HS-5 (cell line): ENCODE measurements at regions not wholly inside any gene's neighbourhood (a gene's known extent, or its start where the extent isn't known, plus 50 kb on each side); places are given as distances from the start of the nearest gene placed in this dataset.

ENCODE experiments used
- DNase-seq: peaks from one replicate; pipeline ENCODE4 v3.0.0-alpha.2; 2012; ENCODE audit warnings: low read depth

DNA sequence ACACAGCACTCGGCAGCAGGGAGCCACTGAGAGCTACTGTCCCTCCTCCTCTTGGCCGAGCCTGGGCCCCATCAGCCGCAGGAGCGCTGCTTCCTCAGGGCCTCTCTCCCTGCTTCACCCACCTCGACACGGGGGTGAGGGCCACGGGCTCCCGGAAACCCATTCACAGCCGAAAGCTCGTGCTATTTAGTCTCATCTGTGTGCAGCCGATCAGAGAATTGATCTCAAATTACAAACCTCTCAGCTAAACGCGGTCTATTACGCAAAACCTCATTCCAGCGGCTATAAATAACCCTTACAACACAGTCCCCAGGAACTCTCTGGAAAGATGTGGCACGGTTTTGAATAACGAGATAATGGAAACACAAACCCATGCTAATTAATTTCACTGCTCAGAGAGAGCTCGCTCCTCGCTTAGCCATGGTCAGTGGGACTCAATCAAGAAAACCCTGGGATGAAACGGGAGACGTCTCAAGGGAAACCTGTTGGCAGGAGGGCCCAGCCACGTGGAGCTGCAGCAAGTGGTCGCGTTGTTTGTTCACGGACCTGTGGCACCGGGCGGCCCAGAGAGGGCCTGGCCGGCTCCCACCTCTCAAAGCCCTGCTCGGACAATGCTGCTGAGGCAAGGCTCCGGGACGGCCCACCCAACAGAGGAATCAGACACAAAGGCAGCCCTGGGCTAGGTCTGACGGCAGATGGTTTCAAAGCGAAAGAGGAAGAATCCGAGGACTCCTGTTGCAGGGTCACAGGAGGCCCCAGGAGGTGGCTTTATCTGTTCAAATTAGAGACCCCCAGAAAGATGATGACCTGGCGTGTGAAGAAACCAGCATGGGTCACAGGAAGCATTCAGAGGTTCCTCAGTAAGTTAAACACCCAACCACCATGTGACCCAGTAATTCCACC, 210.5 kb downstream of the CTTN start:
- DNase-seq = no peak

DNA sequence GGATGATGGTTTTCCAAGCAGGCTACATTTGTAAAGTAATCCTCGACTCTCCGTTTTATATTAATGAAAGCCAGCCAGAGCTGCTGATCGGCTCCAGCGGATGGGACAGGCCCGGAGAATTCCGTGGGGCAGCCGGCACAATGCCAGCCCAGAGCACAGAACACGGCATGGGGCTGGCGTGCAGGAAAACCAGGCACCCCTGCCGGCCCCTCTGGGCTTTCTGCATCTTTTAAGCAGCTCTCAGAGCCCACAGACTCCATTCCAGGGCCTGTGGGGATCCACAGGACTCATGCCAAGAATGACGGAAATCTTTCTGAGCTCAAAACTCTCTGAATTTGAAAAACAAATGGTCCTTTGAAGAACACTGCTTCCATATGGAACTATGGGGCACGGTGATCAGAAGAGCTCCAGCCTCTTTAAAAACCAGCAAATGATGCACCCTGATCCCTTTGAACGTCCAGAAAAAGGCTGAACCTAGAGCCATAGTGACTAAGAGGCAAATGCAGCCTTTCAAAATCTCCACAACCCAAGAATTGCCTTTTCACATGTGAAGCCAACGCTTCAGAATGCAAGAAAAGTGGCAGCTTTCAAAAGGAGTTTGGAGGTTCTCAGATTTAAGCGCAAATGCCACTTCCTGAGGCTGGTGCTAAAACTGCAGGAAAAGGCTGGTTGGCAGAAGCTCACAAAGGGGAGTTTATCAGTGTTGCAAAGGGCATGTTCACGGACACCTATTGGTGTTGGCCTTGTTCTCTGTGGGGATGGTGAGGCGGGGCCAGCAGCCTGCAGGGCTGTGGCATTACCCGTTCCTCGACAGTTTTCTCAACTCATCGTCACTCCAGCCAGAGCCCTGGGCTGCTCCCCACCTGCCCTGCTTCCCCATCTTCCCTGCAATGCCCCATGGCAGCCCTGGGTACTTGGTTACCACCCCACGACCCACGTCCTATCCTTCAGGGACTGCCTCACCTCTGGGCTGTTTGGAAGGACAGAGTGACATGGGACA, 212.5 kb downstream of the CTTN start:
- DNase-seq = no peak

DNA sequence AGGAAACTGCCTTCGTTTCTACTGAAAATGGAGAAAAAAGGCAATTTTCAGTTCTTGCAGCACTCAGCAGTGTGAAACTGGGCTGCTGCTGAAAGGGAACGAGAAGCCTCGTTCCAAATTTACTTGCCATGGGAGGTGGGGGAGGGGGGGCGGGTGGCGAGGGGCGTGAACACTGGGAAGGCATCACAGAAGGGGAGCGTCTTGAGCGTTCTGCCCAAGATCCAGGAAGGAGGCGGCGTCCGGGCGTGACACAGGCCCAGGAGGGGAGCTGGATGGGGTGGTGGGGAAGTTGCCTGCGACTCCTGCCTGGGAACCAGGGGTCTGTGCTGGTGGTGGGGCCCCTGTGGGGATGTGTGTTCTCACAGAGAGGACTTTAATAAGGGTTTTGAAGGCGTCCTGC, 213.5 kb downstream of the CTTN start:
- DNase-seq = no peak

DNA sequence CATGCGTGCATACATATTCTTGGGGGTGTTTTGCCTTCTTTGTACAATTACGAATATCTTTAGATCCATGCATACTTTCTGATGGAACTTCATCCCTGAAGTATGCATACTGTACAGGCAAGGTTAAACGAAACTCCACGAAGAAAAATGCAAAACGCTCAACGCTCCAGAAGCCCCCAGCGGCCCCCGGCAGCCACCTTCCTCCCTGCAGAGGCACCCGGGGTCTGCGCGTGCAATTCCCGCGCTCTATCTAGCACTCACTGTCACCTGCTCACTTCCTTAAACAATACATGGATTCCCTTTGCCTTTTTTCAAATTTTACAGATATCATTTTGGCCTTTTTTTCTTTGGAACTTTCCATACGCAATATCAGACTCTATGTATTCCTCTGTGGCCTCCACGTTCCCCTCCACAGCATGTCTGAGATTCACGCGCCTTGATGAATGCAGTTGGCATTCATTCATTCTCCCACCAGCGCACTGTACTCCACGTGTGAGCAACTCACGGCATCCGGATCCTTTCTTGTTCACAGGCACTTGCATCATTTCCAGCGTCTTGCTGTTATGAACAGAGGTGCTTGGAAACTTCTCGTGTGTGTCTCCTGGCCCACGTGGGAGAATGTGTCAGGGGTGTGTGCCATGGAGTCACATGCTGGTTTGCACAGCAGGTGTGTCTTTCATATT, 214.3 kb downstream of the CTTN start:
- no peak for DNase-seq

DNA sequence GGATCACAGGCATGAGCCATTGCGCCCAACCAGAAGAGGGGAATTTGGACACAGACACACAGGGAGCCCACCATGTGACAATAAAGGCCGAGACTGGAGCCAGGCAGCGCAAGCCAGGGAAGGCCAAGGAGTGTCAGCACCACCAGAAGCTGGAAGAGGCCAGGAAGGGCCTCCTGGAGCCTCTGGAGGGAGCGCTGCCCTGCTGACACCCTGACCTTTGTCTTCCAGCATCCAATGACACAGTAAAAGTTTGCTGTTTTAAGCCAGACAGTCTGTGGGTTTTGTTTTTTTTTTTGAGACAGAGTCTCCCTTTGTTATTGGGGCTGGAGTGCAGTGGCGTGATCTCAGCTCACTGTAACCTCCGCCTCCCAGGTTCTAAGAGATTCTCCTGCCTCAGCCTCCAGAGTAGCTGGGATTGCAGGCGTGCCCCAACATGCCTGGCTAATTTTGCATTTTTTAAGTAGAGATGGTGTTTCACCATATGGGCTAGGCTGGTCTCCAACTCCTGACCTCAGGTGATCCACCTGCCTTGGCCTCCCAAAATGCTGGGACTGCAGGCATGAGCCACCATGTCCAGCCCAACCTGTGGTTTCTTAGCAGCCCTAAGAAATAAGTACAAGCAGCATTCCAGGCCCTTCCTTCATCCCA, 215.8 kb downstream of the CTTN start:
- DNase-seq = no peak

DNA sequence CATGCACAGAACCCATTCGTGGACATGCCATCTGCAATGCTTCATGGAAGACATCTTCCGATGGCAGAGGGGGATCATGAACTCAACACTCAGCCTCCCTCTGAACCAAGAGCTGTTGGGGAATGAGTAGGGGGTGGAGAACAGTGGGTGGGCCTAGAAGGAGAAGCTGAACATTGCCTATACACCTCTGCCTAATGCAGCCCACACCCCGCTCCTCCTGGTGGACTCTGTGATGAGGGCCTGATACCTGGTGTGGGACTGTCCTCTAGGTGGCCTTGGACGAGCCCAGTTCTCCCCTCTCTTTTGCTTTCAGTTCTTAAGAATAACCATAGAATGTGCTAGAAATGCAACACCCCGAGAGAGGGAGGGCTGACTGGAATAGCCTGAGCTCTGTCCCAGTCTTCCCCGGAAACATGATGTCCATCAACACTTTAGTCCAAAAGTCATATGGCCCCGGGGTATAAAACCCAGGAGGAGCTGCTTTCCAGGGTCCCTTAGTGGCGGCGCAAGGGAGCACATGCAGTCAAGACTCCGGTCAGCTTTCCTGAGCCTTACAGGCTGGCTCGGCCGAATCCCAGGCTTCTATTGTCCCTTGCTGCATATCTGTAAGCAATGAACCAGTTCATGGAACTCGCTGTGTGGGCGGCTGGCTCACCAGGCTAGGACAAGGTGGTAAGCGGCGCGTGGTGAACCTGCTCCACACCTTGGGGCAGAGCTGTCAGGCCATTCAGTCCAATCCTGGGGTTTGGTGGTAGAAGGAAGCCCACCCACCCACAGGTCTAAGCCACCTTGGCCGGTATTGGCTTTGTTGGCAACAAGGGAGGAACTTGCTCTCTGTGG, 216.9 kb downstream of the CTTN start:
- no peak for DNase-seq

DNA sequence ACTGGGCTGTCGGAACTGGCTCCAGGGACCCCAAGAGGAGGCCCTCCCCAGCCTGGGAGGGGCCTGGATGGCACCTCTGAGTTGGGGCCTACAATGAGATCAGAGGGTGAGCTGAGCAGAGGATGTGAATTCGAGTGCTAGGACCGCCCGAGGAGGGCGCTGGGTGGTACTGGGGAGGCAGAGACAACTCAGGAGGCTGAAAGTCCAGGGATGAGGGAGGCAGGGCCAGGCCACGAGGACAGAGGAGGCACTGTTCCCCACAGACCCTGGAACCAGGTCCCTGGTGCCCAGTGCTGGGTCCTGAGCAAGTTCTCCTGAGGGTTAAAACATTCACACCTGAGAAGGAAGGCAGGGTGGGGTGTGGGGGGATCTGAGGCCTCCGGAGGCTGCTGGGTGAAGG, 218.0 kb downstream of the CTTN start:
- DNase-seq = no peak

DNA sequence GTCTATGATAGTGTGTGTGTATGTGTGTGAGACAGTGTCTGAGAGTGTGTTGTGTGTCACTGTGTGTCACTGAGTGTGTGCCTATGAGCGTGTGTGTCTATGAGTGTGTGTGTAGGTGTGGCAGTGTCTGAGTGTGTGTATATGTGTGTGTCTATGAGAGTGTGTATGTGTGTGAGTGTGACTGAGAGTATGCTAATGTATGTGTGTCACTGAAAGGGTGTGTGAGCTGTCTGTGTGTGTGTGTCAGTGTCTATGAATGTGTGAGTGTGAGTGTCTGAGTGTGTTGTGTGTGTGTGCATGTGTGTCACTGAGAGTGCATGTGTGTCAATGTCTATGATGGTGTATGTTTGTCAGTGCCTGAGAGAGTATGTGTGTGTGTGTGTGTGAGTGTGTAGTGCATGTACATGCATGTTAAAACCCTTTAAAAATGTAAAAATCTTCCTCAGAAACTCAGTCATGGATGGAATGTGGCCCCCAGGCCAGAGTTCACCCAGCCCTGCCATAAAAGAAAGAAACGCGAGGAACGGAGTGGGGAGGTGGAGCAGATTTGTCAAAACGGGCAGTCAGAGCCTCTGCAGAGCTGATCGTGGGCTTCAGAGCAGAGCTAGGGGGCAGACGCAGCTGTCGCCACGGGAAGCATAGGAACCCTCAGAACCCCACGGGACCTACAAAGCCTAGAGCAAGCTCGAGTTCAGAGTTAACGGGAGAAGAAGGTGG, 218.8 kb downstream of the CTTN start:
- no peak for DNase-seq

DNA sequence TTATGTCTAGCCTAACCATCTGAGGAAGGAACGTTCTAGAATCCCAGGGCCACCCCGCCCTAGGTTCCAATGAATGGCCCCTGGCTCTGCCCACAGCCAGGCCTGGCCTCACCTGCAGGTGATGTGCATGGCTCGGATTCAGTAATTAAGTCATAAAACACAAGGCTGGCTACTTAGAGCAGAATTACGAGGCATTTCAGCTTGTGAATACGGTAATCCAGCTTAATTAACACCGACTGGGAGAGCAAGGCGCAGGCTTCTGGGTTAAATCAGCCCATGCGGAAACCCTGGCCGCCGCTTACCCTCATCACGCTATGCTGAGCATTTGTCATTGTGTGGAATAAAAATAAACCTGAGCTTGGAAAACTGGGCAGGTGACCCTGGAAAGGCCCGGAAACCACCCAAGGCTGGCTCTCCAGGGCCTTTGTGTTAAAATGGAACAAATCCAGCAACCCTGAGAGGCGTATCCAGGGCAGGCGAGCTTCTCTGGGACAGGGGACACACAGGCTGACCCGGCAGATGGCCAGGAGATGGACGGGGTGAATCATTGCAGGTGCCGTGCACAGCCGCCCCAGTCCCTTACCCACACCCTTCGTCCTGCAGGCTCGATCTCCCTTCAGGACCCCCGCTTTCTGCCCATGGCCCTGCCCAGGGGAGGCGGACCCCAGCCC, 220.2 kb downstream of the CTTN start:
- DNase-seq = no peak

DNA sequence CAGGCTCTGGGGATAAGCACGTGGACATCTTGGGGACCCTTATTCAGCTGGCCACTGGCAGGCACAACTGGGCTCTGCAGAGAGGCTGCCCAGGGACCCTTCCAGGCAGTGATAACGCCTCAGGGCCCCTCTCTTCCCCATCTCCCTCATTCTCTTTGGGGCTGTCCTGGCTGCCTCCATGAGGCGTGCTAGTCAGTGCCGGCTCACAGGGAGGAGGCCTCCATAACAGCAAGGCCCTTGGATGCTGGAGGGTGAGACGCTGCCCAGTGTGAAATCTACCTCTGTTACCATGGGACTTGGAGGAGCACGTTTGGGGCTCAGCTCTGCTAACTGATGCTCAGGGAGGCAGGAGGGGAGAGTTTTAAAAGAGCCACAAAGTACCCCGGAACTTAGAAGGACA, 221.3 kb downstream of the CTTN start:
- DNase-seq = no peak

DNA sequence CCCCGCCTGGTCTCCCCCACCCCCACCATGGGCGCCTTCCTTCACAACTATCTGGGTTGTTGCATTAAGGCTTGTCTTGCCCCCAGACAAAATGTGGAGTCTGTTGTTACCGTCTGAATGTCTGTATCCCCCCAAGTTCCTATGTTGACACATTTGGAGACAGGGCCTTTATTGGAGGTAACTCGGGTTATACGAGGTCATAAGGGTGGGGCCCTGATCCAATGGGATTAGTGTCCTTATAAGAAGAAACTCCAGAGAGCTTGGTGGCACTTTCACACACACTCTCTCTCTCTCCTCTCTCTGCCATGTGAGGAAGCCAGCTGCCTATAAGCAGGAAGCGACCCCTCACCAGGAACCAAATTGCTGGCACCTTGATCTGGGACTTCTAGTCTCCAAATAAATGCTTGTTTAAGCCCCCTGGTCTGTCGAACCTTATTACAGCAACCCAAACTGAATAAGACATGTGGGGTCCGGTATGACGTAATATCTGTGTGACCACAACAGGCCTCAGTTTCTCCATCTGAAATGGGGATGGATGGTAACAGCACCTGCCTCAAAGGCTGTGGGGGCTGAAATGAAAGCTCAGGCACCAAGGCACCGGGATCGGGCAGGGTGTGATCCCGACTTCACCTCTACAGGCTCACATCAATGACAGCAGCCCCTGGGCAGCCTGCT, 222.3 kb downstream of the CTTN start:
- DNase-seq = no peak

DNA sequence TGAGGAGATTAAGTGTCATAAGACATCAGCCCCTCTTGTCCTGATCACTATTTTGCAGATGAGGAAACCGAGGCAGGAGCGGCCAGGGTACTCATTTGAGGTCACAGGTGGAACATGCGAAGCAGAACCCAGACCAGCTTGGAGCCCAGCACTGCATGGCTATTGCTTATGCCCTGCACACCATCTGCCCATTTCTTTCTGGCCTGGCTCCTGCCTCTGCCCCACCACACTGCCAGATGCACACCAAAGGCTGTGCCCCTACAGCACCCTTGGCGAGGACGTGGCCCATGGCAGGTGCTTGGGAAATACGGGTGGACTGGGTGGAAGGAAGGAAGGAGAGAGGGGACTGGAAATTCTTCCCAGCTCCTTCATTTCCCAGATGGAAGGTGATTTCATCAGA, 222.9 kb downstream of the CTTN start:
- DNase-seq = no peak

DNA sequence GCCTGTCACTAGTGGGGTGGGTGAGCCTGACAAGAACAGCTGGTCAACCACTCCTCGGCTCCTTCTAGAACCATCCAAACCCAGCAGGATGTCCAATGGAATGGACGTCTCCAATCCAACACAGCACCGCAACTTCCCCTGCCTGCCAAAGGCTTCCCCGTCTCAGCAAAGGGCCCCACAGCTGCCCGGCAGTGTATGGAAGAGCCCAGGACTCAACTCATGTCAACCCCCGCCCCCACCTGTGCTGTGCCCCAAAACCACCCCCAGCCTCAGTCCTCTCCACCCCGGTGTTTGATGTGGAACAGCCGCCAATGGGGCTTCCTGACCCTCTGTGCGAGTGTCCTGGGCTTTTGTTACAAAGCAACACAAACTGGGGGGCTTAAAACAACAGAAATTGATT, 223.8 kb downstream of the CTTN start:
- DNase-seq = no peak

DNA sequence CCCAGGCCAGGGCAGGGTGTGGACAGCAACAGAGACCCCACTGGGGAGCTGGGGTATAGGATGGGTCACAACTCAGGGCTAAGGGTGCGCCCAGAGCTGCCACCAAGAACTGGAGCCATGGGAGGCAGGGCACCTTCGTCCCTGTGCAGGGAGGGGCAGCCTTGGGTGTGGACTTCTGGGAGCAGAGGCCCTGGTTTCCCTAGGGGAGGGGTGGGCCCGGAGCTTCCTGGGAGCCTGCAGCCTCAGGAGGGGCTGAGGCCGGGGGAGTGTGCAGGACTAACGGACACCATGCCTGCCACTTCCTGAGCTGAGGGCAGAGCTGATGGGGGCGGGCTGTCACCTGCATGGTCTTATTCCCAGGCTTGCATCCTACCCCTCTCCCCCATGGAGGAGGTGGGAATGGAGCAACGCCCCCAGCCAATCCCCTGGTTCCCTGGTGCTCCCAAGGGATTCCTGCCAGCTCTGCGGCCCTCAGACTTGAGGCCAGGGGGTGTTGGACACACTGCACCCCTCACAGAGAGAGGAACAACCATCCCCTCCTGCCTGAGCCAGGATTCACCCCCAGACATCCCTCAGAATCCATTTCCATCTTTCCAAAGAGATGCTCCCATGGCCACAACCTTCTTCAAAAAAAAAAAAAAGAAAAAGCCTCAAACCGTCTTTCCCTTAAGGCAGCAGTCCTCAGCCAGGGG, 225.7 kb downstream of the CTTN start:
- DNase-seq = no peak

DNA sequence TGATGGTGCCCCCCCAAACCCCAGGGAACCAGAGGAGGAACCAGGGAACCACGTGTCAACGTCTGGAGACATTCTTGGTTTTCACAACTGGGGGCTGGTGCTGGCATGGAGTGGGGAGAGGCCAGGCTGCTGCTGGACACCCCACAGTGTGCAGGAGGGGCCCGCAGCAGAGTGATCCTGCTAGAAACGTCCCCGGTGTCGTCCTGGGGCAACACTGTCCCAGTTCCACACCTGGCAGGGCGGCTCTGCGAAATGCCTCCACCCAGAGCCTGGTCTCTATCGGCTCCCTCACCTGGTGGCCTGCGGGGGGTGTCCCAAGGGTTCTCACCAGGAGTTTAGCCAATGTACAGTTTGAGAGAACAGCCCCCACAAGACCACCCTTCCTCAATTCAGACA, 226.3 kb downstream of the CTTN start:
- no peak for DNase-seq

DNA sequence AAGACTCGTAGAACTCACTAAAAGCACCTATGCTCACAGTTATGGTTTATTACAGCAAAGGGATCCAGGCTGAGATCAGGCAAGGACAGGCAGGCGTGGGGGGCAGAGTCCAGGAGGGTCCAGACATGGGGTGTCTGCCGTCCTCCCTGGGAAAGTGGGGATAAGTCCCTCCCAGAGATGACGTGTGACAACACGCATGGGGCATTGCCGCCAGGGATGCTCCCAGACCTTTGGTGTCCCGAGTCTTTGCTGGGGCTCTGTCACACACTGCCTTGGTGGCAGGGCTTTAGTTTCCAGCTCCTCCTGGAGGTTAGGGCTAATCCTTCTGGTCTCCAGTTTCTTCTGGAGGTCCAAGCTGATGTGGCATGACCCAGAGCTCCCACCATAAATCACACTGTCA, 226.7 kb downstream of the CTTN start:
- DNase-seq = no peak

DNA sequence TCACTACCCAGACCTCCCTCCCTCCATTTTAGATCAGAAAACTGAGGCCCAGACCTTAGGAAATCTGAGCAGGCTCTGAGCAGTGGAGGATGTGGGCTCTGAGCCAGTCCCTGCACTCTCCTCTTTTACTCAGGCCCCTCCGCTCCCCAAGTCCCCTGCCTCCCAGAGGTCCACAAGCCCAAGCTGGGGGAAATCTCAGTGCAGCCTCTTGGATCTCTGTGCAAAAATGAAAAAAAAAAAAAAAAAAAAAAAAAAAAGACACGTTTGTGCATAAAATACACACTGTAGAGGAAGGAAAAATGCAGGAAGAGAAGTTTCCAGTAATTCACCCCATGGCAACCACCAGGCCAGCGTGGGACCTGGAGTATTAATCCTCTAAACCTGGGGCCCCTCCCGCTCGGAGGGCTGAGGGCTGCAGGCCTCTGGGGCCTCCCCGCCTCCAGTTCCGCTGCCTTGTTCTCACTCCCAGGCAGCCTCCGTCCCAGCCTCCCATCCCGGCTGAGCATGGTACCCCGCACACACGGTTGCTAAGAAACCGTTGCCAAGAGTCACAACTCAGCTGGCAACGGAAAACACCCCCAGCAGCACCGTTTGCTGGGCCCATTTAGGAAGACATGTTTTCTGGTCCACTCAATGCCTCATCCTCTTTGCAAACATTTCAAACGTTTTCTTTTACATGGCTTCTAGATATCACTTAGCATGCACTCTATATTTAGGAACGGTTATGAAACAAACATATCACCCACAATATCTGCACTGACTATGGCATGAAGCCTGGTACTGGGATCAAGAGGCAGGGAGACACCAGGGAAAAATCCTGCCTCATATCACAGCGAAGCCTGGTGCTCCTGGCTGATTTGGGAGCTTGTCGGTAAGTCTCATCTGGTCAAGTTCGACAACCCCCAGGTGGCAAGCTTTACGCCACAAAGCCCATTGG, 227.5 kb downstream of the CTTN start:
- no peak for DNase-seq
